SJSA1 (cell line): ENCODE measurements at regions not wholly inside any gene's neighbourhood (a gene's known extent, or its start where the extent isn't known, plus 50 kb on each side); places are given as distances from the start of the nearest gene placed in this dataset.
"Not testable (repeated sequence)": the region's sequence is repeated elsewhere in the genome, so short reads cannot be mapped to it uniquely, and the experiment has no call there.

Source experiments
- DNase-seq, 2 experiments: peaks; one replicate each; pipeline ENCODE4 v3.0.0-alpha.2; 2015 to 2020; ENCODE audit warnings: low spot score in 2 of 2, low read depth in 1 of 2
- H3K27ac ChIP-seq: fragments of 250-450 bp; sonication (Bioruptor Pico); 2 replicates; pipeline ENCODE4 v1.5.1; 2020; ENCODE audit warnings: mild to moderate bottlenecking, moderate library complexity
- H3K27me3 ChIP-seq: fragments of 250-450 bp; sonication (Bioruptor Pico); replicated peaks from 2 replicates; pipeline ENCODE4 v1.5.1; 2020; ENCODE audit warnings: mild to moderate bottlenecking, moderate library complexity
- H3K36me3 ChIP-seq: fragments of 250-450 bp; sonication (Bioruptor Pico); 2 replicates; pipeline ENCODE4 v1.5.1; 2020; ENCODE audit warnings: mild to moderate bottlenecking
- H3K4me1 ChIP-seq: fragments of 250-450 bp; sonication (Bioruptor Pico); replicated peaks from 2 replicates; pipeline ENCODE4 v1.6.1; 2021; ENCODE audit warnings: mild to moderate bottlenecking
- H3K4me3 ChIP-seq: fragments of 250-450 bp; sonication (Bioruptor Pico); 2 replicates; pipeline ENCODE4 v1.5.1; 2020; ENCODE audit warnings: mild to moderate bottlenecking
- H3K9me3 ChIP-seq: fragments of 250-450 bp; sonication (Bioruptor Pico); replicated peaks from 2 replicates; pipeline ENCODE4 v1.5.1; 2020; ENCODE audit warnings: mild to moderate bottlenecking

DNA sequence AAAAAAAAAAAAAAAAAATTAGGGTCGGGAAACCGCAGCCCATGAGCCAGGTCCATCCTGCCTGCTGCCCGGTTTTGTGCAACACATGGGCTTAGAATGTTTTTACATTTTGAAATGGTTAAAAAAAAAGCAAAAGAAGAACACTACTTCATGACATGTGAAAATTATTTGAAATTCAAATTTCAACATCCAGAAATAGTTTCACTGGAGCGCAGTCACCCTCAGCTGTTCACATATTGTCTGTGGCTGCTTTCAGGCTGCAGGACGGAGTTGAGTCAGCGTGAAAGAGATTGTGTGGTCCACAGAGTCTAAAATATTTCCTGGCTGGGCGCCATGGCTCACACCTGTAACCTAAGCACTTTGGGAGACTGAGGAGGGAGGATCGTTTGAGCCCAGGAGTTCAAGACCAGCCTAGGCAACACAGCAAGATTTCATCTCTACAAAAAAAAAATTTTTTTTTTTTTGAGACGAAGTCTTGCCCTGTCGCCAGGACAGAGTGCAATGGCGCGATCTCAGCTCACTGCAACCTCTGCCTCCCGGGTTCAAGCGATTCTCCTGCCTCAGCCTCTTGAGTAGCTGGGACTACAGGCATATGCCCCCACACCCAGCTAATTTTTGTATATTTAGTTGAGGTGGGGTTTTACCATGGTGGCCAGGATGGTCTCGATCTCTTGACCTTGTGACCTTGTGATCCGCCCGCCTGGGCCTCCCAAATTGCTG lies 63.9 kb upstream of the ECHDC3 start:
- Histone ChIP-seq H3K4me3 (no peak overlapping the region), H3K4me1 (no peaks in the 10 kb centered on the region), H3K27ac (no peak overlapping the region), H3K36me3 (no peaks in the 10 kb centered on the region), H3K9me3 (no peaks in the 10 kb centered on the region), H3K27me3 (peaks cover 5% of the 10 kb centered on the region; the same call in 1 of the 2 replicates)
- no peak for DNase-seq

DNA sequence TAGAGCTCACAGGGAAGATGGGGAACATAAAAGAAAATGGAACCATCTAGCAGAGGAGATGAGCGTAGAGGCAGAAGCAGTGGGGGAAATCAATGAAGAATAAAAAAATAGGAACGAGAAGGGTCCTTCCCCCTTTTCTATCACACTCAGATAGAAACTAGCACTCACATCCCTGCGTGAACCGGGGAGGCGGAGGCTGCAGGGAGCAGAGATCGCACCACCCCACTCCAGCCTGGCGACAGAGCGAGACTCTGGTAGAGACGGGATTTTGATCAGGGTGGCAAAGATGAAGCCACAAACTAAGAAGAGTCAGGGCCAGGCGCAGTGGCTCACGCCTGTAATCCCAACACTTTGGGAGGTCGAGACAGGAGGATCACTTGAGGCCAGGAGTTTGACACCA lies 64.7 kb upstream of the ECHDC3 start:
- DNase-seq, result no peak
- no peaks in the 10 kb centered on the region for H3K9me3 ChIP-seq
- no peak overlapping the region for H3K4me3 ChIP-seq

DNA sequence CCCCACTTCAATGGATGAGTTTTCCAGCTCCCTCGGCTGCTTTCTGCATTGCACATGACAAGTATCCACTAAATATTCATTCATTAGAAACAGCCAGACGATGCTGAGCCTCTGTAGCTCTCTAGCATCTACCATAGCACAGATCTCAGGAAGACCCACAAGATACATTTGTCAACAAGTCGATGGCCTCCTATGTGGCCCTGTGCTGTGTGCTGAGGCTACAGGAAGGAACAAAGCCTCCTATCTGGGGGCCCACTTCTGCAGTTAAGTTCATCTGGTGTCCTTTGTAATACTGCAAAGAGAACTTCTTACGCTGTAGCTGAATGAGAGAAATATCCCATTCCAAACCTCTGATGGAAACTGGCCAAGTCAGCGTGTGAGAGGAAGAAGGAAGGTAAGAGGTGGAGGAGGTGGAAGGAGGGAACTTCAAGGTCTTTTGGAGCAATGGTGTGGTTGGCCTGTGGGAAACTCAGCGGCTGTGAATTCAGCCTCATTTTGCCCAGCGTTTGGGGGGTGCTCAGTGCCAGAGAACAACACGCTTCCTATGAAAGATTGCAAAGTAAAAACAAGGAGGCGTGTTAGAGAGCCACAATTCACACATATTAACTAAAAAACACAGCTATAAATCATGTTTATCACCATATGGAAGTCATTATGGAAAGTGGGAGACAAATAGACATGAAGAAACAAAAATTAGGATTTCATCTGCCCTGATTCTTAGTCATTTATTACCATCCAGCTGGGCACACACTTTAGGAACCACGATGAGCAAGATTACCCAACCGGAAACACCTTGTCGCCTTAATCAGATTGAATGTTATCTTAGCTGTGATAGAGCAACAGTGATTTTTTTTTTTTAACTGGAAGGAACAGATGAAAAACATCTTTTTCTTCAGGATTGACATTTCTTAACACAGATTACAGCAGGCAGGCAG lies 62.2 kb upstream of the USP6NL start:
- H3K4me1 ChIP-seq, result no peaks in the 10 kb centered on the region
- no peaks in the 10 kb centered on the region; the same call in 1 of the 2 replicates for H3K27me3 ChIP-seq
- no peaks in the 10 kb centered on the region for H3K9me3 ChIP-seq
- no peaks in the 10 kb centered on the region for H3K36me3 ChIP-seq
- no peak overlapping the region for H3K27ac ChIP-seq
- DNase-seq, result no peak
- no peak overlapping the region for H3K4me3 ChIP-seq

More for the DNA sequence above, 64.7 kb upstream of the ECHDC3 start:
- Histone ChIP-seq H3K27me3 (peaks cover 5% of the 10 kb centered on the region; the same call in 1 of the 2 replicates), H3K4me1 (no peaks in the 10 kb centered on the region), H3K36me3 (no peaks in the 10 kb centered on the region), H3K27ac (no peak overlapping the region)

DNA sequence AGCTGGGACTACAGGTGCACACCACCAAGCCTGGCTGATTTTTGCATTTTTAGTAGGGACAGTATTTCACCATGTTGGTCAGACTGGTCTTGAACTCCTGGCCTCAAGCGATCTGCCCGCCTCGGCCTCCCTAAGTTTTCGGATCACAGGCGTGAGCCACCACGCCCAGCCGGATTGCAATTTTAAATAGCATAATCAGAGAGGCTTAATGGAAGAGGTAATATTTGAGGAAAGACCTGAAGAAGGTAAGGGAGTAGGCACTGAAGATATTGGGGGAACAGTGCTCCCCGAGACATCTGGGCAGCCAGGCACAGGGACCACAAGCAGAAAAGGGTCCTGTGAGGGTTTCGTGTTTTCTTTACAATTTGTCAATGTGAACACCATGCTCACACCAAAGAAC lies 61.4 kb upstream of the USP6NL start:
- H3K36me3 ChIP-seq, result no peaks in the 10 kb centered on the region
- no peak overlapping the region for H3K27ac ChIP-seq
- no peaks in the 10 kb centered on the region for H3K4me1 ChIP-seq
- H3K27me3 ChIP-seq, result no peaks in the 10 kb centered on the region; the same call in 1 of the 2 replicates
- H3K4me3 ChIP-seq, result no peak overlapping the region
- DNase-seq, result no peak
- no peaks in the 10 kb centered on the region for H3K9me3 ChIP-seq

DNA sequence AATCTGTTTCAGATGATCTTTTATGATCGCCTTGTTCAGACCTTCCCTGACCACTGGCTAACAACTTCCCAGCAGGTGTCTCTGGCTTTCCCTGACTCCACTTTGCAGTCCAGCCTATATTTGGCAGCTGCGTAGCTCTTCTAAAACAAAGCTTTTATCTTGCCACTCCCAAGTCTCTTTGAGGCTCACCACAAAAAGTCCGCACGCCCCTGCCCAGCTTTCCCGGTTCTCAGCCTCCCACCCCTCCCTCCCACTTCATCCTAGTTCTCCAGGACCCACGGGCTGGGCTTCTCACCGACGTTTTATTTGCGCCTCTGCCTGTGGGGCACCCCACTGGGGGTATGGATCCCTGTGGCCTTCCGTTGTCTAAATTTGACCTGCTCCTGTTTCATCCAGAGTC lies 58.9 kb upstream of the USP6NL start:
- Histone ChIP-seq H3K27me3 (no peaks in the 10 kb centered on the region), H3K9me3 (no peaks in the 10 kb centered on the region), H3K4me1 (no peaks in the 10 kb centered on the region), H3K27ac (no peak overlapping the region), H3K36me3 (no peaks in the 10 kb centered on the region), H3K4me3 (no peak overlapping the region)
- no peak for DNase-seq

DNA sequence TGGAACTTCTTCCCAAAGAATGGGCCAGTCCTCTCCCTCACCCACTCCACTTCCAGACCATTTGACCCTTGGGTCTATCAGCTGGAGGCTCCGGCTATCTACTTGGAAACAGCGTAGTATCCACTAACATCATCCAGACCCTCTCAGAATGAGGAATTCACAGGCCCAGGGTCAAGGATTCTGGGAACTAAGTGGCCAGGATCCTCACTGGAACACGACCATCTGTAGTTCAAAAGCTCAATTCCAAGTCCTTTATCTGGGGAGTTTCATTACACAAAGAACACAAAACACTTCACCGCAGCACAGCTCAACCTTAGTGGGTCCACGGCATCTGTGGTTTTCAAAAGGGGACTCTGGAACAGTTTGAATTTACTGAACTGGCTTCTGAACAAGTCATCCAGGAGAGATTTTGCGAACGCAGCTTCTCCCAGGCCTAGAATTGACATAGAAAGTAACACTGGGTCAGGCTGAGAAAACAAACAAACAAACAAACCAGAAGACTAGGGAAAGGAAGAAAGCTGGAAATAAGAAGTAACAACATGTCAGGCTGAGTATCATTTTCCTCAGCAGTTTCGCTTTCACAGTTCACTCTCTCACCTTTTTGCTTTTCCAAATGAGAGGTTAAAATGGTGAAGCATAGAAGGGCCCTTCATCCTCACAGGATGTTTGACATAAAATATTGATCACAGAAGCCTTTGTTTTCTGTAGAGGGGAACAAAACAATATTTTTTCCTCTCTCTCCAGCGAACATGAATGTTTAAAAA lies 57.6 kb upstream of the USP6NL start:
- H3K36me3 ChIP-seq, result no peaks in the 10 kb centered on the region

DNA sequence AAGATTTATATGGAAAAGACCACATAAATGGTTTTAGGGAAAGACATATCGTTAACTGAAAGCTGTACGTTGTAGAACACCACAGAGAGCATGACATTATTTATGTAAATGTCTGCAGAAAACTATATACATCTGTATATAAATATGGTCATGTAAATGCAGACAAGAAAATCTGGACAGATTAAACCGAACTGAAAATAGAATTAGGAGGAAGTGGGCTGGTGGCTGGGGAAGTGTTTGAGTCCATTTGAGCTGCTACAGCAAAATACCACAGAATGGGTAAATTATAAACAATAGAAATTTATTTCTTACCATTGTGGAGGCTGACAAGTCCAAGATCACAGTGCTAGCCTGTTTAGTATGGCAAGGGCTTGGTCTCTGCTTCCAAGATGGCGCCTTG lies 56.3 kb upstream of the USP6NL start:
- no peaks in the 10 kb centered on the region for H3K27me3 ChIP-seq
- H3K4me3 ChIP-seq, result no peak overlapping the region
- no peaks in the 10 kb centered on the region for H3K9me3 ChIP-seq
- no peaks in the 10 kb centered on the region for H3K4me1 ChIP-seq
- DNase-seq, result no peak
- H3K27ac ChIP-seq, result no peak overlapping the region
- H3K36me3 ChIP-seq, result no peaks in the 10 kb centered on the region

More for the DNA sequence above, 57.6 kb upstream of the USP6NL start:
- H3K27me3 ChIP-seq, result no peaks in the 10 kb centered on the region
- no peak overlapping the region for H3K4me3 ChIP-seq
- H3K9me3 ChIP-seq, result no peaks in the 10 kb centered on the region
- no peak for DNase-seq
- no peak overlapping the region for H3K27ac ChIP-seq
- H3K4me1 ChIP-seq, result no peaks in the 10 kb centered on the region

DNA sequence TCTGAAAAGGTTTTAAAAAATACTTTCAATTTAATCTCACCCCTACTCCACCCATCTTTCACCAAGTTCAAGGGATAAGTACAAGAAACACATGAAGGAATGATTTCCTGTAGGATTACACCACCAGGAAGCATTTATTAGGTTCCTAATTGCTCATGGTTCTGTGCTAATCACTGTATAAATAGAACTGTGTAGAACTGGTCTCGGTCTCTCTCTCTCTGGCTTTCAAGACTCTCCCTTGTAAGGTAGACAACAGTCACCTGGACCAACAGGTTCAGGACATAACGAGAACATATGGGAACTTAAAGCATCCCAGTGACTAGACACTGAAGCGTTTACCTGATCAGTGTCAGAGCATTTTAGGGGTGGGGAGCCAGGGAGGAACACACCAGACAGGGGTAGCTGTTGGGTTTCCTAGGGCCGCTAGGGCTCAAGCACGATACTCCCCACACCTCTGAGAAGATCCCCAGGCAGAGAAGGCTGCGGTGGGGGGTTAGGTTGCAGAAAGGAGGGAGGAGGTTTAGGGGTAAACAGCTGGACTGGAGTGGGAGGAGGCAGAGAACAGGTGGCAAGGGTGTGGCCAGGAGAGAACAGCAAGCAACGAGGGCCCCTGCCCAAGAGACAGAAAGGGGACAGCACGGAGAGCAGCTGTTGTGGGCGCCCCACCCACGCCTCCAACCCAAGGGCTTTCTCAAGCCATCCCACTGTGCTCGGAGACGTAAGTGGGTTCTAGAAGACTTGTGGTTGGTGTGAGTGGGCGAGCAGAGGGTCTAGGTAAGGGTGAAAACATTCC lies 52.5 kb upstream of the USP6NL start:
- no peaks in the 10 kb centered on the region for H3K4me1 ChIP-seq

DNA sequence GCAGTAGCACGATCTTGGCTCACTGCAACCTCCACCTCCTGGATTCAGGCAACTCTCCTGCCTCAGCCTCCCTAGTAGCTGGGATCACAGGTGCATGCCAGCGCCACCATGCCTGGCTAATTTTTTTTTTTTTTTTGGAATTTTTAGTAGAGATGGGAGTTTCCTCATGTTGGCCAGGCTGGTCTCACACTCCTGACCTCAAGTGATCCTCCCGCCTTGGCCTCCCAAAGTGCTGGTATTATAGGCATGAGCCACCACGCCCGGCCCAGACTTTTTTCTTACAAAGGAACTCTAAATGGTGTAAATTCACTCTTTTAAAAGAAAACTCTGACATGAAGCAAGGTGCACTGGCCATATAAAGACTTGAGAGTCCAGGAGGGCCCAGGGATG lies 51.7 kb upstream of the USP6NL start:
- not testable (repeated sequence) for H3K4me3 ChIP-seq, H3K36me3 ChIP-seq, H3K9me3 ChIP-seq, H3K27ac ChIP-seq, DNase-seq, H3K27me3 ChIP-seq, H3K4me1 ChIP-seq

More for the DNA sequence above, 52.5 kb upstream of the USP6NL start:
- Histone ChIP-seq H3K36me3 (no peaks in the 10 kb centered on the region), H3K27me3 (no peaks in the 10 kb centered on the region), H3K4me3 (no peak overlapping the region), H3K27ac (no peak overlapping the region), H3K9me3 (no peaks in the 10 kb centered on the region)
- no peak for DNase-seq

DNA sequence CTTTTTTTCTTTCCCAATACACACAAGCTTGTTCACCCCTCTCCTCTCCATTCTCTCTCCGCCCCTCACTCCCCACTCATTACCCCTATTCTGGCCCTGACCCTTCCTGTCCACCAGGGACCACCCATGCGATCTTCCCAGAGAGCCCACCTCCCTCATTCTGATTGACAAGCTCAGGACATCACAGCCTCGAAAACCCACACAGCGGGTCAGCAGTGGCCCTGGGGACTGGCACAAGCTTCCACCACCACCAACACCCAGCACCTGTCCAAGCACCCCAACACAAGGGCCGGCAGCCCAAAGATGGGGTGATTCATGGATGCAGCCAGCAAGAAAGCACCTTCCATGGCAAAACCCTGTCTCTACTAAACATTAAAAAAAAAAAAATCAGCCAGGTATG lies 50.0 kb upstream of the USP6NL start:
- no peaks in the 10 kb centered on the region for H3K4me1 ChIP-seq
- no peak for DNase-seq

More for the DNA sequence above, 50.0 kb upstream of the USP6NL start:
- no peak overlapping the region for H3K27ac ChIP-seq
- H3K4me3 ChIP-seq, result no peak overlapping the region
- no peaks in the 10 kb centered on the region for H3K27me3 ChIP-seq
- H3K36me3 ChIP-seq, result no peaks in the 10 kb centered on the region
- H3K9me3 ChIP-seq, result no peaks in the 10 kb centered on the region
